Sigmoid colon (tissue), 6 donors: ENCODE measurements at regions not wholly inside any gene's neighbourhood (a gene's known extent, or its start where the extent isn't known, plus 50 kb on each side); places are given as distances from the start of the nearest gene placed in this dataset.

Source experiments
- DNase-seq: peaks from one replicate; pipeline ENCODE4 v3.0.0-alpha.2; 2019
- H3K27ac ChIP-seq, 4 donors: fragments of 200-600 bp; sonication (generic); one replicate each; pipeline ENCODE4 v1.5.1; 2016 to 2019; ENCODE audit warnings: mild to moderate bottlenecking in 1 of 4
- H3K27me3 ChIP-seq, 3 donors: fragments of 200-600 bp; sonication (generic); one replicate each; pipeline ENCODE4 v1.5.1; 2019; ENCODE audit warnings: mild to moderate bottlenecking in 1 of 3
- H3K36me3 ChIP-seq, 4 donors: fragments of 200-600 bp; sonication (generic); one replicate each; pipeline ENCODE4 v1.5.1; 2016 to 2019
- H3K4me1 ChIP-seq, 4 donors: fragments of 200-600 bp; sonication (generic); one replicate each; pipeline ENCODE4 v1.5.1; 2017 to 2019
- H3K4me3 ChIP-seq, 4 donors: fragments of 200-600 bp; sonication (generic); one replicate each; pipeline ENCODE4 v1.5.1; 2017 to 2019; ENCODE audit warnings: mild to moderate bottlenecking in 2 of 4, moderate library complexity in 1 of 4
- H3K9me3 ChIP-seq, 4 donors: fragments of 200-600 bp in 3 of 4; sonication (generic) in 3 of 4; one replicate each; pipeline versions ENCODE4 v1.5.1 to v1.6.1; 2013 to 2019
- CTCF ChIP-seq, 4 experiments: fragments of 450-650 bp in 3 of 4; fragments of 200-600 bp in 1 of 4; IDR thresholded peaks; one replicate each; pipeline ENCODE4 v1.5.1; 2016 to 2019; ENCODE audit warnings: antibody characterized with exemption in 4 of 4, mild to moderate bottlenecking in 3 of 4, moderate library complexity in 2 of 4
- EP300 ChIP-seq, 4 donors: sonication (generic); formaldehyde crosslinking; IDR thresholded peaks; one replicate each; pipeline ENCODE4 v1.6.1; 2017; ENCODE audit warnings: antibody characterized with exemption in 4 of 4
- POLR2A ChIP-seq, 2 donors: fragments of 450-650 bp; IDR thresholded peaks; one replicate each; pipeline ENCODE4 v1.6.1; 2016; ENCODE audit warnings: antibody characterized with exemption in 2 of 2, mild to moderate bottlenecking in 2 of 2, moderate library complexity in 2 of 2
- POLR2AphosphoS5 ChIP-seq, 4 donors: sonication (generic); formaldehyde crosslinking; IDR thresholded peaks; one replicate each; pipeline ENCODE4 v1.6.1; 2017; ENCODE audit warnings: antibody characterized with exemption in 4 of 4
- WGBS, 2 donors: extraction: QIAGEN DNeasy Blood & Tissue Kit; methylation state at CpG; one replicate each; pipeline ENCODE4 v1.1.7; 2013; 5-methylcytosine and 5-hydroxymethylcytosine counted together
- intact Hi-C: fragments of 100-400 bp; cut with DNase I; formaldehyde crosslinking; loops from one replicate; pipeline ENCODE4 v1.15.1; 2023
- donor health status: healthy with polysubstance abuse.
- donor health status: healthy.

DNA sequence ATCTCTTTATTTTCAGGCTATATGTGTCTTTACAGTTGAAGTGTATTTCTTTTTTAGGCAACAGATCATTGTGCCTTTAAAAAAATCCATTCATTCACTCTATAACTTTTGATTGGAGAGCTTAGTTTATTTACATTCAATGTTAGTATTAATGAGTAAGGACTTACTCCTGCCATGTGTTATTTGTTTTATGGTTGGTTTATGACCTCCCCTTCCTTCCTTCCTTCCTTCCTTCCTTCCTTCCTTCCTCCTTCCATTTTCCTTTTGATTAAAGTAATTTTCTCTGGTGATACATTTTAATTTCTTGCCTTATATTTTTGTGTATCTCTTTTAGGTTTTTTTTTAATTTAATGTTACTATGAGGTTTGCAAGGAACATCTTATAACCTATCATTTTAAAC lies 1005.3 kb upstream of the EPHA7 start:
- Histone ChIP-seq H3K27me3 (no peaks in the 10 kb centered on the region), H3K4me3 (no peak overlapping the region), H3K27ac (no peak overlapping the region), H3K9me3 (no peaks in the 10 kb centered on the region), H3K4me1 (no peaks in the 10 kb centered on the region), H3K36me3 (no peaks in the 10 kb centered on the region)
- intact Hi-C loops: no loop called here
- no peak for TF ChIP-seq POLR2AphosphoS5 (IDR thresholded peaks at IDR 0.05)
- no peak for TF ChIP-seq EP300 (IDR thresholded peaks at IDR 0.05)
- no peak for TF ChIP-seq POLR2A (IDR thresholded peaks at IDR 0.05)
- no peak for TF ChIP-seq CTCF (IDR thresholded peaks at IDR 0.05)
- no peak for DNase-seq

- H3K4me1 ChIP-seq: no peaks in the 10 kb centered on the region
- WGBS, 2 donors: 75 to 81% methylated on average over 1 of the region's 1 CpG
- H3K9me3 ChIP-seq: no peaks in the 10 kb centered on the region
- no peak overlapping the region for H3K27ac ChIP-seq
- intact Hi-C loops: no loop called here
- no peak overlapping the region for H3K4me3 ChIP-seq
- TF ChIP-seq POLR2AphosphoS5 (IDR thresholded peaks at IDR 0.05) (no peak), CTCF (IDR thresholded peaks at IDR 0.05) (no peak), POLR2A (IDR thresholded peaks at IDR 0.05) (no peak), EP300 (IDR thresholded peaks at IDR 0.05) (no peak)
- H3K27me3 ChIP-seq: no peaks in the 10 kb centered on the region
- DNase-seq: no peak
- no peaks in the 10 kb centered on the region for H3K36me3 ChIP-seq
Observed at GRCh38 chr6:94417363-94417762, 998.0 kb upstream of the EPHA7 start.

- DNase-seq: no peak
- H3K27ac ChIP-seq: no peak overlapping the region
- WGBS, 2 donors: 74 to 75% methylated on average over 1 of the region's 1 CpG
- H3K36me3 ChIP-seq: no peaks in the 10 kb centered on the region
- no peak for TF ChIP-seq POLR2AphosphoS5 (IDR thresholded peaks at IDR 0.05)
- no peak for TF ChIP-seq EP300 (IDR thresholded peaks at IDR 0.05)
- no peak for TF ChIP-seq POLR2A (IDR thresholded peaks at IDR 0.05)
- no peaks in the 10 kb centered on the region for H3K27me3 ChIP-seq
- no peak overlapping the region for H3K4me3 ChIP-seq
- intact Hi-C loops: no loop called here
- H3K4me1 ChIP-seq: no peaks in the 10 kb centered on the region
- no peaks in the 10 kb centered on the region for H3K9me3 ChIP-seq
Observed at GRCh38 chr6:94414041-94414440, 994.7 kb upstream of the EPHA7 start.

DNA sequence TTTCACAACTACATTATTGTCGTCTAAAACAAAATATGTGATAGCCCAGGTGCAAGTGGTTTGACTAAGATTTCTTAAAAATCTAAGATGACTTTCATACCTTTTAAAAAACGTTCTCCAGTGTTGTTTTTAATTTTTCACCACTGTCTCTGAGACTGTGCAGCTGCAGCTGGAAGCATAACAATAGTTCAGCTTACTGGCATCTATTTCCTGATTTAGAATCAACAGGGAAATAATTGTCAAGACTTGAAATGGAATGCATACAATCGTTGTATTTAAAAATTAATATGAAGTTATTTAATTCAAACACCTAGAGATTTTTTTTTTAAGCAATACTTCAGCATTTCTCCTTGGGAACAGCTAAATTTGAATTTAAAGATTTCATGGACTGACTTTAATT lies 982.0 kb upstream of the EPHA7 start:
- intact Hi-C loops: no loop called here
- no peak overlapping the region for H3K4me3 ChIP-seq
- TF ChIP-seq POLR2AphosphoS5 (IDR thresholded peaks at IDR 0.05): no peak
- no peak for TF ChIP-seq EP300 (IDR thresholded peaks at IDR 0.05)
- TF ChIP-seq CTCF (IDR thresholded peaks at IDR 0.05): no peak
- no peak for TF ChIP-seq POLR2A (IDR thresholded peaks at IDR 0.05)
- H3K4me1 ChIP-seq: no peaks in the 10 kb centered on the region
- H3K36me3 ChIP-seq: no peaks in the 10 kb centered on the region
- H3K27me3 ChIP-seq: no peaks in the 10 kb centered on the region
- WGBS, 2 donors: 38 to 39% methylated on average over 3 of the region's 3 CpGs
- H3K9me3 ChIP-seq: no peaks in the 10 kb centered on the region
- no peak for DNase-seq
- H3K27ac ChIP-seq: no peak overlapping the region

DNA sequence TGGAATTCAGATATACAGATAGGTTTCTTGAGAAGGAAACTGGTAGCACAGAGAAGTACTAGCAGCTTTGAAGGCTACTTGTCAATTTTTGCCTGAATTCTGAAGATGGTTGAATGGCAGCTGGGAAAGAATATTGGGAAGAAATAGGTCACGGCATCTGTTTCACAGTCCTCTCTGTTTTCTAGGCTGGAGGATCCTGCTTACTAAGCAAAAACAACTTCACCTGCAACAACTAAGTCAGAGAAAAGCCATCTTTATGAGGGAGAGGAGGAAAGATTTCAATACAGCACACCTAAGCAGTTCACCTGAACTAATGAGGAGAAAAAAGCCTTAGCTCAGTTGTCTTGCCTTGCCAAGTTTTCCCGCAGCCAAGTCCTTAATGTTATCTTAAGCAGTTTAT lies 975.5 kb upstream of the EPHA7 start:
- Histone ChIP-seq H3K9me3 (no peaks in the 10 kb centered on the region), H3K4me1 (no peaks in the 10 kb centered on the region), H3K27ac (no peak overlapping the region), H3K4me3 (no peak overlapping the region), H3K36me3 (no peaks in the 10 kb centered on the region), H3K27me3 (no peaks in the 10 kb centered on the region)
- intact Hi-C loops: no loop called here
- no peak for TF ChIP-seq EP300 (IDR thresholded peaks at IDR 0.05)
- TF ChIP-seq POLR2A (IDR thresholded peaks at IDR 0.05): no peak
- no peak for DNase-seq
- 67 to 88% methylated on average over 2 of the region's 2 CpGs for WGBS, 2 donors

- DNase-seq: no peak
- TF ChIP-seq POLR2A (IDR thresholded peaks at IDR 0.05): no peak
- no peak for TF ChIP-seq EP300 (IDR thresholded peaks at IDR 0.05)
- TF ChIP-seq CTCF (IDR thresholded peaks at IDR 0.05): no peak
- no peak for TF ChIP-seq POLR2AphosphoS5 (IDR thresholded peaks at IDR 0.05)
- no peaks in the 10 kb centered on the region for H3K27me3 ChIP-seq
- WGBS, 2 donors: 62 to 81% methylated on average over 2 of the region's 2 CpGs
- intact Hi-C loops: no loop called here
- H3K4me1 ChIP-seq: no peaks in the 10 kb centered on the region
- no peak overlapping the region for H3K27ac ChIP-seq
- H3K9me3 ChIP-seq: no peaks in the 10 kb centered on the region
- no peaks in the 10 kb centered on the region for H3K36me3 ChIP-seq
- no peak overlapping the region for H3K4me3 ChIP-seq
Observed at GRCh38 chr6:94389218-94389617, 969.9 kb upstream of the EPHA7 start.
